HepG2 (cell line): ENCODE measurements at regions not wholly inside any gene's neighbourhood (a gene's known extent, or its start where the extent isn't known, plus 50 kb on each side); places are given as distances from the start of the nearest gene placed in this dataset.
A peak's percentile ranks its signal among the peaks of the same experiment; 100 is the strongest.

Experiments used
- ATAC-seq: fragments of 200-7000 bp; cut with Tn5 transposase; 3 replicates; pipeline ENCODE4 v1.9.1; 2020; ENCODE audit warnings: mild to moderate bottlenecking, moderate library complexity
- BruUV-seq: library from RNA; stranded (reverse); fragments of 400-500 nt; replicated peaks from 2 replicates; lab custom pipeline; 2021; lab: Mats Ljungman, UMichigan
- CTCF ChIA-PET: fragments of 300-600 bp; formaldehyde crosslinking; extraction: SDS; loops from one replicate; lab custom pipeline; 2021; ENCODE audit warnings: low total read pairs, inconsistent platforms, low intra/inter-chr PET ratio; lab: Yijun Ruan, JAX
- POLR2A ChIA-PET: fragments of 350-600 bp; sonication (Branson Sonifier 250); formaldehyde crosslinking; loops from one replicate; lab custom pipeline; 2020; ENCODE audit warnings: antibody characterized with exemption, inconsistent platforms; lab: Yijun Ruan, JAX
- DNase-seq: peaks from one replicate; pipeline ENCODE4 v3.0.0-alpha.2; 2015; ENCODE audit warnings: low spot score
- FAIRE-seq: peaks from 3 replicates; lab custom pipeline; 2011; peaks lifted over from hg19 to GRCh38; lab: Jason Lieb, UNC
- H2AFZ ChIP-seq: one replicate; pipeline ENCODE4 v1.6.1; 2011; ENCODE audit warnings: low read length, inconsistent platforms
- H3K27ac ChIP-seq: fragments of 300-600 bp; 3 replicates; pipeline ENCODE4 v1.8.0; 2011; ENCODE audit warnings: mixed run types, mild to moderate bottlenecking, mixed read lengths, low read length, inconsistent platforms; ENCODE audit not compliant: insufficient read depth; ENCODE audit errors: extremely low read length
- H3K27me3 ChIP-seq, 2 experiments: fragments of 200-600 bp in 1 of 2; 2 replicates in 1 of 2; 3 replicates in 1 of 2; pipeline versions ENCODE4 v1.6.0 to v1.8.0; 2011; ENCODE audit warnings: low read length in 2 of 2, mild to moderate bottlenecking in 2 of 2, moderate library complexity in 2 of 2, inconsistent platforms in 1 of 2; ENCODE audit not compliant: insufficient read depth in 2 of 2, control insufficient read depth in 1 of 2
- H3K36me3 ChIP-seq, 2 experiments: fragments of 200-600 bp in 1 of 2; replicated peaks in 1 of 2; 2 replicates in 1 of 2; 3 replicates in 1 of 2; pipeline versions ENCODE4 v1.5.1 to v1.8.0; 2011; ENCODE audit warnings: low read length in 2 of 2, inconsistent platforms in 1 of 2; ENCODE audit not compliant: insufficient read depth in 2 of 2, control insufficient read depth in 1 of 2
- H3K4me1 ChIP-seq: 2 replicates; pipeline ENCODE4 v1.5.1; 2012; ENCODE audit warnings: low read length, inconsistent platforms; ENCODE audit not compliant: insufficient read depth
- H3K4me2 ChIP-seq: 2 replicates; pipeline ENCODE4 v1.6.0; 2011; ENCODE audit warnings: low read depth, low read length, inconsistent platforms
- H3K4me3 ChIP-seq, 3 experiments: fragments of 200-600 bp in 1 of 3; sonication (generic), shearing (Covaris generic) in 1 of 3; replicated peaks in 1 of 3; 2 replicates each; pipeline ENCODE4 v1.5.1; 2011 to 2016; ENCODE audit warnings: low read length in 3 of 3, inconsistent platforms in 2 of 3, low read depth in 2 of 3, mild to moderate bottlenecking in 2 of 3, control low read depth in 1 of 3, mixed read lengths in 1 of 3; ENCODE audit not compliant: insufficient read depth in 1 of 3
- H3K79me2 ChIP-seq: one replicate; pipeline ENCODE4 v1.6.1; 2011; ENCODE audit warnings: low read length, inconsistent platforms; ENCODE audit not compliant: insufficient read depth
- H3K9ac ChIP-seq: 2 replicates; pipeline ENCODE4 v1.6.0; 2011; ENCODE audit warnings: mild to moderate bottlenecking, low read depth, low read length, inconsistent platforms; ENCODE audit not compliant: insufficient read depth
- H3K9me3 ChIP-seq: 2 replicates; pipeline ENCODE4 v1.5.1; 2012; ENCODE audit warnings: mild to moderate bottlenecking, low read length
- H4K20me1 ChIP-seq: 2 replicates; pipeline ENCODE4 v1.6.0; 2011; ENCODE audit warnings: inconsistent platforms, mild to moderate bottlenecking, low read length, moderate library complexity; ENCODE audit not compliant: insufficient read depth
- NFYC ChIP-seq: IDR thresholded peaks from 2 replicates; pipeline ENCODE4 v1.6.1; 2016; ENCODE audit warnings: missing genetic modification reagents, missing compliant biosample characterization
- WGBS: methylation state at CpG from one replicate; pipeline ENCODE4 v1.1.6; 2017; ENCODE audit warnings: low lambda C conversion rate; 5-methylcytosine and 5-hydroxymethylcytosine counted together
- in situ Hi-C: cut with HindIII; loops from 2 replicates; pipeline ENCODE4 v1.10.0; 2017; ENCODE audit warnings: low pct_unique_long_range_greater_than_20kb; ENCODE audit not compliant: extremely low pct_ligation_motif_present
- intact Hi-C: fragments of 100-400 bp; cut with micrococcal nuclease; formaldehyde crosslinking; loops from one replicate; pipeline ENCODE4 v1.10.0; 2022; ENCODE audit not compliant: unreplicated experiment
- TF ChIP-seq, protein P1 (sequence below): sonication (generic); formaldehyde crosslinking; IDR thresholded peaks from 2 replicates; pipeline ENCODE4 v1.5.1; 2020; ENCODE audit warnings: mild to moderate bottlenecking, missing genetic modification reagents, borderline replicate concordance
- TF ChIP-seq, protein P2 (sequence below): sonication (generic); formaldehyde crosslinking; IDR thresholded peaks from 2 replicates; pipeline ENCODE4 v1.9.0; 2021; ENCODE audit warnings: missing genetic modification reagents, borderline replicate concordance
- TF ChIP-seq, protein P3 (sequence below): IDR thresholded peaks from 2 replicates; pipeline ENCODE4 v1.6.1; 2016; ENCODE audit warnings: low read depth, missing genetic modification reagents, missing compliant biosample characterization
- TF ChIP-seq, protein P4 (sequence below), 2 experiments: sonication (generic) in 1 of 2; formaldehyde crosslinking in 1 of 2; IDR thresholded peaks; 2 replicates each; pipeline versions ENCODE4 v1.5.1 to v1.6.1; 2011 to 2020; ENCODE audit warnings: borderline replicate concordance in 1 of 2, low read depth in 1 of 2, low read length in 1 of 2, mild to moderate bottlenecking in 1 of 2, missing genetic modification reagents in 1 of 2, moderate library complexity in 1 of 2

DNA sequence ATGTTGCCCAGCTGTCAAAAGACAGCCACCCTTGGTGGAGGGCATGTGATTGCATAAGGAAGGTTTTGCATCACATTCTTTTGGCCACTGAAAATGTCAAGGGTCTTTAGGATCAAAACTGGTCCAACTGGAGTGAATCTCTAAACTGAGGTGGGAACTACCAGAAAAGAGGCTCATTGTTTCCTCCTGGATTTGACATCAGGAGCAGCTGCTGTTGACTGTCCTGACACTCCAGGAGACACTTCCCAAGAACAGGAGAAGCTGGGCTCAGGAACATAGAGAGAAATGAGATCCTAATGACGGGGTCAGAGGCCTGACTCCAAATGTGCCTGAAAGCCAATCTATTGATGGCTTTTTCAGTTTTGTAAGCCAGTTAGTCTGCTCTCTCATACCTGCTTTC, 105.3 kb upstream of the LRIG1 start (continued):
- TF ChIP-seq, protein P1, sequence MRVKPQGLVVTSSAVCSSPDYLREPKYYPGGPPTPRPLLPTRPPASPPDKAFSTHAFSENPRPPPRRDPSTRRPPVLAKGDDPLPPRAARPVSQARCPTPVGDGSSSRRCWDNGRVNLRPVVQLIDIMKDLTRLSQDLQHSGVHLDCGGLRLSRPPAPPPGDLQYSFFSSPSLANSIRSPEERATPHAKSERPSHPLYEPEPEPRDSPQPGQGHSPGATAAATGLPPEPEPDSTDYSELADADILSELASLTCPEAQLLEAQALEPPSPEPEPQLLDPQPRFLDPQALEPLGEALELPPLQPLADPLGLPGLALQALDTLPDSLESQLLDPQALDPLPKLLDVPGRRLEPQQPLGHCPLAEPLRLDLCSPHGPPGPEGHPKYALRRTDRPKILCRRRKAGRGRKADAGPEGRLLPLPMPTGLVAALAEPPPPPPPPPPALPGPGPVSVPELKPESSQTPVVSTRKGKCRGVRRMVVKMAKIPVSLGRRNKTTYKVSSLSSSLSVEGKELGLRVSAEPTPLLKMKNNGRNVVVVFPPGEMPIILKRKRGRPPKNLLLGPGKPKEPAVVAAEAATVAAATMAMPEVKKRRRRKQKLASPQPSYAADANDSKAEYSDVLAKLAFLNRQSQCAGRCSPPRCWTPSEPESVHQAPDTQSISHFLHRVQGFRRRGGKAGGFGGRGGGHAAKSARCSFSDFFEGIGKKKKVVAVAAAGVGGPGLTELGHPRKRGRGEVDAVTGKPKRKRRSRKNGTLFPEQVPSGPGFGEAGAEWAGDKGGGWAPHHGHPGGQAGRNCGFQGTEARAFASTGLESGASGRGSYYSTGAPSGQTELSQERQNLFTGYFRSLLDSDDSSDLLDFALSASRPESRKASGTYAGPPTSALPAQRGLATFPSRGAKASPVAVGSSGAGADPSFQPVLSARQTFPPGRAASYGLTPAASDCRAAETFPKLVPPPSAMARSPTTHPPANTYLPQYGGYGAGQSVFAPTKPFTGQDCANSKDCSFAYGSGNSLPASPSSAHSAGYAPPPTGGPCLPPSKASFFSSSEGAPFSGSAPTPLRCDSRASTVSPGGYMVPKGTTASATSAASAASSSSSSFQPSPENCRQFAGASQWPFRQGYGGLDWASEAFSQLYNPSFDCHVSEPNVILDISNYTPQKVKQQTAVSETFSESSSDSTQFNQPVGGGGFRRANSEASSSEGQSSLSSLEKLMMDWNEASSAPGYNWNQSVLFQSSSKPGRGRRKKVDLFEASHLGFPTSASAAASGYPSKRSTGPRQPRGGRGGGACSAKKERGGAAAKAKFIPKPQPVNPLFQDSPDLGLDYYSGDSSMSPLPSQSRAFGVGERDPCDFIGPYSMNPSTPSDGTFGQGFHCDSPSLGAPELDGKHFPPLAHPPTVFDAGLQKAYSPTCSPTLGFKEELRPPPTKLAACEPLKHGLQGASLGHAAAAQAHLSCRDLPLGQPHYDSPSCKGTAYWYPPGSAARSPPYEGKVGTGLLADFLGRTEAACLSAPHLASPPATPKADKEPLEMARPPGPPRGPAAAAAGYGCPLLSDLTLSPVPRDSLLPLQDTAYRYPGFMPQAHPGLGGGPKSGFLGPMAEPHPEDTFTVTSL (CRISPR knock-in tag) = no peak
- TF ChIP-seq, protein P2, sequence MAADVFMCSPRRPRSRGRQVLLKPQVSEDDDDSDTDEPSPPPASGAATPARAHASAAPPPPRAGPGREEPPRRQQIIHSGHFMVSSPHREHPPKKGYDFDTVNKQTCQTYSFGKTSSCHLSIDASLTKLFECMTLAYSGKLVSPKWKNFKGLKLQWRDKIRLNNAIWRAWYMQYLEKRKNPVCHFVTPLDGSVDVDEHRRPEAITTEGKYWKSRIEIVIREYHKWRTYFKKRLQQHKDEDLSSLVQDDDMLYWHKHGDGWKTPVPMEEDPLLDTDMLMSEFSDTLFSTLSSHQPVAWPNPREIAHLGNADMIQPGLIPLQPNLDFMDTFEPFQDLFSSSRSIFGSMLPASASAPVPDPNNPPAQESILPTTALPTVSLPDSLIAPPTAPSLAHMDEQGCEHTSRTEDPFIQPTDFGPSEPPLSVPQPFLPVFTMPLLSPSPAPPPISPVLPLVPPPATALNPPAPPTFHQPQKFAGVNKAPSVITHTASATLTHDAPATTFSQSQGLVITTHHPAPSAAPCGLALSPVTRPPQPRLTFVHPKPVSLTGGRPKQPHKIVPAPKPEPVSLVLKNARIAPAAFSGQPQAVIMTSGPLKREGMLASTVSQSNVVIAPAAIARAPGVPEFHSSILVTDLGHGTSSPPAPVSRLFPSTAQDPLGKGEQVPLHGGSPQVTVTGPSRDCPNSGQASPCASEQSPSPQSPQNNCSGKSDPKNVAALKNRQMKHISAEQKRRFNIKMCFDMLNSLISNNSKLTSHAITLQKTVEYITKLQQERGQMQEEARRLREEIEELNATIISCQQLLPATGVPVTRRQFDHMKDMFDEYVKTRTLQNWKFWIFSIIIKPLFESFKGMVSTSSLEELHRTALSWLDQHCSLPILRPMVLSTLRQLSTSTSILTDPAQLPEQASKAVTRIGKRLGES (CRISPR knock-in tag) = no peak

DNA sequence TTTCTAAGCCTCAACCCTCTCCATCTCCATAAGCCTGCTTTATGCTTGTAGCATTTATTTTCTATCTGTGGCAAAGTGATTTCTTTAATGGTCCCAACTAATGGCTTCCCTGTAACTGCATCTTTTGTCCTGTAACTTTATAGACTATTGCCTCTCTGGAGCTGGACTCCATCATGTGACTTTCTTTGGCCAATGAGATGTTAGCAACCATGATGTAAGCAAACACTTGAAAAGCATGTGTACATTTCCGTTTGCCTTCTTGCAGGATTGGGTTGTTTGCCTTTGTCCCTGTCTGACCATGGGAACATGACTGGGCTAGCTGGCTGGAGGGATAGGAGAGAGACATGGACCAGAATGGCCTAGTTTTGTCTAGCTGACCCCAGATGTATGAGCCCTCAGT, 106.0 kb upstream of the LRIG1 start:
- intact Hi-C loops = no loop called here
- POLR2A ChIA-PET = no interaction called here
- DNase-seq (no peak), ATAC-seq (no peak), FAIRE-seq (no peak)
- H3K4me1 ChIP-seq = no peaks in the 10 kb centered on the region
- no peak overlapping the region for H3K4me3 ChIP-seq
- no peak overlapping the region for H3K9ac ChIP-seq
- CTCF ChIA-PET = no interaction called here
- H3K9me3 ChIP-seq = no peaks in the 10 kb centered on the region
- no peaks in the 10 kb centered on the region for H3K79me2 ChIP-seq
- in situ Hi-C loops = no loop called here
- no TSS peak for BruUV-seq
- 0% methylated on average over 1 of the region's 1 CpG for WGBS
- H3K27me3 ChIP-seq = no peaks in the 10 kb centered on the region
- no peak overlapping the region for H3K27ac ChIP-seq
- no peaks in the 10 kb centered on the region for H4K20me1 ChIP-seq
- H2AFZ ChIP-seq = no peak overlapping the region
- H3K4me2 ChIP-seq = no peak overlapping the region
- no peaks in the 10 kb centered on the region for H3K36me3 ChIP-seq
- TF ChIP-seq, protein P3, sequence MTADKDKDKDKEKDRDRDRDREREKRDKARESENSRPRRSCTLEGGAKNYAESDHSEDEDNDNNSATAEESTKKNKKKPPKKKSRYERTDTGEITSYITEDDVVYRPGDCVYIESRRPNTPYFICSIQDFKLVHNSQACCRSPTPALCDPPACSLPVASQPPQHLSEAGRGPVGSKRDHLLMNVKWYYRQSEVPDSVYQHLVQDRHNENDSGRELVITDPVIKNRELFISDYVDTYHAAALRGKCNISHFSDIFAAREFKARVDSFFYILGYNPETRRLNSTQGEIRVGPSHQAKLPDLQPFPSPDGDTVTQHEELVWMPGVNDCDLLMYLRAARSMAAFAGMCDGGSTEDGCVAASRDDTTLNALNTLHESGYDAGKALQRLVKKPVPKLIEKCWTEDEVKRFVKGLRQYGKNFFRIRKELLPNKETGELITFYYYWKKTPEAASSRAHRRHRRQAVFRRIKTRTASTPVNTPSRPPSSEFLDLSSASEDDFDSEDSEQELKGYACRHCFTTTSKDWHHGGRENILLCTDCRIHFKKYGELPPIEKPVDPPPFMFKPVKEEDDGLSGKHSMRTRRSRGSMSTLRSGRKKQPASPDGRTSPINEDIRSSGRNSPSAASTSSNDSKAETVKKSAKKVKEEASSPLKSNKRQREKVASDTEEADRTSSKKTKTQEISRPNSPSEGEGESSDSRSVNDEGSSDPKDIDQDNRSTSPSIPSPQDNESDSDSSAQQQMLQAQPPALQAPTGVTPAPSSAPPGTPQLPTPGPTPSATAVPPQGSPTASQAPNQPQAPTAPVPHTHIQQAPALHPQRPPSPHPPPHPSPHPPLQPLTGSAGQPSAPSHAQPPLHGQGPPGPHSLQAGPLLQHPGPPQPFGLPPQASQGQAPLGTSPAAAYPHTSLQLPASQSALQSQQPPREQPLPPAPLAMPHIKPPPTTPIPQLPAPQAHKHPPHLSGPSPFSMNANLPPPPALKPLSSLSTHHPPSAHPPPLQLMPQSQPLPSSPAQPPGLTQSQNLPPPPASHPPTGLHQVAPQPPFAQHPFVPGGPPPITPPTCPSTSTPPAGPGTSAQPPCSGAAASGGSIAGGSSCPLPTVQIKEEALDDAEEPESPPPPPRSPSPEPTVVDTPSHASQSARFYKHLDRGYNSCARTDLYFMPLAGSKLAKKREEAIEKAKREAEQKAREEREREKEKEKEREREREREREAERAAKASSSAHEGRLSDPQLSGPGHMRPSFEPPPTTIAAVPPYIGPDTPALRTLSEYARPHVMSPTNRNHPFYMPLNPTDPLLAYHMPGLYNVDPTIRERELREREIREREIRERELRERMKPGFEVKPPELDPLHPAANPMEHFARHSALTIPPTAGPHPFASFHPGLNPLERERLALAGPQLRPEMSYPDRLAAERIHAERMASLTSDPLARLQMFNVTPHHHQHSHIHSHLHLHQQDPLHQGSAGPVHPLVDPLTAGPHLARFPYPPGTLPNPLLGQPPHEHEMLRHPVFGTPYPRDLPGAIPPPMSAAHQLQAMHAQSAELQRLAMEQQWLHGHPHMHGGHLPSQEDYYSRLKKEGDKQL (CRISPR knock-in tag) = no peak
- TF ChIP-seq NFYC (CRISPR knock-in tag) = peak; percentile 38; the same call in 1 of the 2 replicates
- TF ChIP-seq, protein P4, sequence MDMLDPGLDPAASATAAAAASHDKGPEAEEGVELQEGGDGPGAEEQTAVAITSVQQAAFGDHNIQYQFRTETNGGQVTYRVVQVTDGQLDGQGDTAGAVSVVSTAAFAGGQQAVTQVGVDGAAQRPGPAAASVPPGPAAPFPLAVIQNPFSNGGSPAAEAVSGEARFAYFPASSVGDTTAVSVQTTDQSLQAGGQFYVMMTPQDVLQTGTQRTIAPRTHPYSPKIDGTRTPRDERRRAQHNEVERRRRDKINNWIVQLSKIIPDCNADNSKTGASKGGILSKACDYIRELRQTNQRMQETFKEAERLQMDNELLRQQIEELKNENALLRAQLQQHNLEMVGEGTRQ (IDR thresholded peaks at IDR 0.05; ENCODE audit: low read depth, low read length) = no peak; the same call in 1 of the 2 replicates
- TF ChIP-seq, protein P4 (CRISPR knock-in tag; IDR thresholded peaks at IDR 0.05; ENCODE audit: borderline replicate concordance) = peak; percentile 50; the same call in 1 of the 2 replicates
